CD14-positive monocyte (primary cell): ENCODE measurements at regions not wholly inside any gene's neighbourhood (a gene's known extent, or its start where the extent isn't known, plus 50 kb on each side); places are given as distances from the start of the nearest gene placed in this dataset.

Experiments
- DNase-seq, 3 donors: peaks; one replicate each; pipeline ENCODE4 v3.0.0-alpha.2; 2011 to 2022
- H2AFZ ChIP-seq: 2 replicates; pipeline ENCODE4 v1.6.0; 2012; ENCODE audit warnings: mild to moderate bottlenecking, low read depth, low read length, inconsistent platforms; ENCODE audit not compliant: insufficient read depth, poor library complexity, severe bottlenecking
- H3K27ac ChIP-seq, 2 donors: 1 replicate in 1 of 2; 2 replicates in 1 of 2; pipeline ENCODE4 v1.5.1; 2012 to 2013; ENCODE audit warnings: low read length in 2 of 2, control low read depth in 1 of 2, inconsistent platforms in 1 of 2, low read depth in 1 of 2, mild to moderate bottlenecking in 1 of 2
- H3K27me3 ChIP-seq, 2 donors: one replicate each; pipeline versions ENCODE4 v1.6.0 to v1.6.1; 2011 to 2013; ENCODE audit warnings: low read length in 2 of 2; ENCODE audit not compliant: control insufficient read depth in 2 of 2, insufficient read depth in 2 of 2
- H3K36me3 ChIP-seq, 2 donors: replicated peaks in 1 of 2; 1 replicate in 1 of 2; 2 replicates in 1 of 2; pipeline versions ENCODE4 v1.5.1 to v1.6.1; 2012 to 2013; ENCODE audit warnings: low read length in 2 of 2, control low read depth in 1 of 2, inconsistent platforms in 1 of 2, mild to moderate bottlenecking in 1 of 2; ENCODE audit not compliant: insufficient read depth in 2 of 2, control insufficient read depth in 1 of 2
- H3K4me1 ChIP-seq, 2 donors: 1 replicate in 1 of 2; 2 replicates in 1 of 2; pipeline versions ENCODE4 v1.5.1 to v1.6.1; 2012 to 2013; ENCODE audit warnings: low read length in 2 of 2, control low read depth in 1 of 2, inconsistent platforms in 1 of 2, mild to moderate bottlenecking in 1 of 2, moderate library complexity in 1 of 2; ENCODE audit not compliant: insufficient read depth in 2 of 2, control insufficient read depth in 1 of 2
- H3K4me2 ChIP-seq: replicated peaks from 2 replicates; pipeline ENCODE3; 2012; ENCODE audit warnings: low read length, moderate library complexity, mild to moderate bottlenecking; ENCODE audit not compliant: poor library complexity, severe bottlenecking; ENCODE audit errors: extremely low read depth
- H3K4me3 ChIP-seq, 3 experiments: fragments of 200-600 bp in 1 of 3; sonication (generic) in 1 of 3; replicated peaks in 1 of 3; 1 replicate in 2 of 3; 2 replicates in 1 of 3; pipeline ENCODE4 v1.5.1; 2011 to 2013; ENCODE audit warnings: low read length in 3 of 3, mild to moderate bottlenecking in 3 of 3, control low read depth in 2 of 3, low read depth in 2 of 3, inconsistent platforms in 1 of 3, moderate library complexity in 1 of 3
- H3K79me2 ChIP-seq: 2 replicates; pipeline ENCODE4 v1.6.0; 2012; ENCODE audit warnings: mild to moderate bottlenecking, control low read depth, inconsistent platforms, low read length, moderate library complexity; ENCODE audit not compliant: insufficient read depth
- H3K9ac ChIP-seq: 2 replicates; pipeline ENCODE4 v1.6.0; 2017; ENCODE audit warnings: low read length, mild to moderate bottlenecking; ENCODE audit not compliant: insufficient read depth, poor library complexity, severe bottlenecking
- H3K9me3 ChIP-seq, 2 donors: replicated peaks in 1 of 2; 1 replicate in 1 of 2; 2 replicates in 1 of 2; pipeline versions ENCODE4 v1.5.1 to v1.6.1; 2012 to 2013; ENCODE audit warnings: low read length in 2 of 2, control low read depth in 1 of 2; ENCODE audit not compliant: control insufficient read depth in 1 of 2, insufficient read depth in 1 of 2
- H4K20me1 ChIP-seq: 2 replicates; pipeline ENCODE4 v1.6.0; 2012; ENCODE audit warnings: mild to moderate bottlenecking, low read length, control low read depth, moderate library complexity; ENCODE audit not compliant: insufficient read depth
- H3K27ac Mint-ChIP-seq, 7 donors: one replicate each; pipeline ENCODE4 v1.8.0; 2020; ENCODE audit warnings: mild to moderate bottlenecking in 7 of 7, mixed read lengths in 7 of 7, moderate library complexity in 6 of 7, inconsistent platforms in 2 of 7
- H3K27me3 Mint-ChIP-seq, 3 donors: one replicate each; pipeline ENCODE4 v1.8.0; 2021 to 2022; ENCODE audit warnings: low read depth in 3 of 3, mild to moderate bottlenecking in 3 of 3, mixed read lengths in 3 of 3, moderate library complexity in 3 of 3, inconsistent platforms in 1 of 3
- H3K36me3 Mint-ChIP-seq, 2 donors: one replicate each; pipeline ENCODE4 v1.8.0; 2020; ENCODE audit warnings: mixed read lengths in 2 of 2, inconsistent platforms in 1 of 2, mild to moderate bottlenecking in 1 of 2
- H3K4me1 Mint-ChIP-seq: one replicate; pipeline ENCODE4 v1.8.0; 2020; ENCODE audit warnings: mild to moderate bottlenecking, mixed read lengths
- H3K4me3 Mint-ChIP-seq, 2 donors: one replicate each; pipeline ENCODE4 v1.8.0; 2020; ENCODE audit warnings: mild to moderate bottlenecking in 2 of 2, mixed read lengths in 2 of 2, moderate library complexity in 1 of 2
- H3K9me3 Mint-ChIP-seq, 7 donors: one replicate each; pipeline ENCODE4 v1.8.0; 2020 to 2022; ENCODE audit warnings: mixed read lengths in 7 of 7, mild to moderate bottlenecking in 6 of 7, moderate library complexity in 6 of 7, inconsistent platforms in 2 of 7
- WGBS: methylation state at CpG from one replicate; pipeline ENCODE4 v1.1.5; 2013; ENCODE audit warnings: missing lambda C conversion rate; ENCODE audit not compliant: insufficient coverage; 5-methylcytosine and 5-hydroxymethylcytosine counted together
- intact Hi-C, 2 donors: fragments of 100-400 bp; cut with micrococcal nuclease; formaldehyde crosslinking; loops; one replicate each; pipeline versions ENCODE4 v1.15.0 to v1.15.1; 2023
- TF ChIP-seq, protein P1 (sequence below): fragments of 200-600 bp; IDR thresholded peaks from one replicate; pipeline ENCODE4 v1.8.0; 2022; ENCODE audit warnings: antibody characterized with exemption, mild to moderate bottlenecking

DNA sequence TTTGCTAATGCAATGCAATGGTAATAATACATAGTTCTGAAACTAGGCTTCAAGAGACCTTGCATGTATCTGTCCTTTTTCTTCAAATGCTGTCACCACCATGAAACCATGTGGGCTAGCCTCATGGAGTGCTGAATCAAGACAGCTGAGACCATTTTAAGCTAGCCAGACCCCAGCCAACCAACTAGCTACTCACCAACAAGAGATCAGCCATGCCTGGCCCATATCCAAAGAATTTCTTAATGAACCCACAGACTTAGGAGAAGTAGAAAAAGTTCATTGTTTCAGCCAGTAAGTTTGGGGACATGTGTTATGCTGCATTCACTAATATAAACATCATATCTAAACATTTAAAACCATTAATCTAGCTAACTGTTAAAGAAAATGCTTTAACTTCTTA, 139.8 kb upstream of the EDIL3 start:
- H3K9me3 ChIP-seq: peaks cover 0 to 3% of the 10 kb centered on the region in 2 donors
- no peak overlapping the region for H3K4me2 ChIP-seq
- no peak overlapping the region for H3K27ac ChIP-seq
- H2AFZ ChIP-seq: no peak overlapping the region
- Mint-ChIP-seq H3K27ac (no peak overlapping the region), H3K4me3 (no peak overlapping the region), H3K4me1 (no peaks in the 10 kb centered on the region), H3K36me3 (no peaks in the 10 kb centered on the region), H3K27me3 (no peaks in the 10 kb centered on the region), H3K9me3 (peaks cover 0 to 5% (median 4%) of the 10 kb centered on the region in 7 donors)
- H3K4me3 ChIP-seq: no peak overlapping the region
- H3K79me2 ChIP-seq: no peaks in the 10 kb centered on the region
- no peaks in the 10 kb centered on the region for H3K27me3 ChIP-seq
- no peak overlapping the region for H3K9ac ChIP-seq
- H3K36me3 ChIP-seq: no peaks in the 10 kb centered on the region
- DNase-seq: no peak
- TF ChIP-seq, protein P1, sequence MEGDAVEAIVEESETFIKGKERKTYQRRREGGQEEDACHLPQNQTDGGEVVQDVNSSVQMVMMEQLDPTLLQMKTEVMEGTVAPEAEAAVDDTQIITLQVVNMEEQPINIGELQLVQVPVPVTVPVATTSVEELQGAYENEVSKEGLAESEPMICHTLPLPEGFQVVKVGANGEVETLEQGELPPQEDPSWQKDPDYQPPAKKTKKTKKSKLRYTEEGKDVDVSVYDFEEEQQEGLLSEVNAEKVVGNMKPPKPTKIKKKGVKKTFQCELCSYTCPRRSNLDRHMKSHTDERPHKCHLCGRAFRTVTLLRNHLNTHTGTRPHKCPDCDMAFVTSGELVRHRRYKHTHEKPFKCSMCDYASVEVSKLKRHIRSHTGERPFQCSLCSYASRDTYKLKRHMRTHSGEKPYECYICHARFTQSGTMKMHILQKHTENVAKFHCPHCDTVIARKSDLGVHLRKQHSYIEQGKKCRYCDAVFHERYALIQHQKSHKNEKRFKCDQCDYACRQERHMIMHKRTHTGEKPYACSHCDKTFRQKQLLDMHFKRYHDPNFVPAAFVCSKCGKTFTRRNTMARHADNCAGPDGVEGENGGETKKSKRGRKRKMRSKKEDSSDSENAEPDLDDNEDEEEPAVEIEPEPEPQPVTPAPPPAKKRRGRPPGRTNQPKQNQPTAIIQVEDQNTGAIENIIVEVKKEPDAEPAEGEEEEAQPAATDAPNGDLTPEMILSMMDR: no peak
- H4K20me1 ChIP-seq: no peaks in the 10 kb centered on the region
- intact Hi-C loops: no loop called here
- no peaks in the 10 kb centered on the region for H3K4me1 ChIP-seq

DNA sequence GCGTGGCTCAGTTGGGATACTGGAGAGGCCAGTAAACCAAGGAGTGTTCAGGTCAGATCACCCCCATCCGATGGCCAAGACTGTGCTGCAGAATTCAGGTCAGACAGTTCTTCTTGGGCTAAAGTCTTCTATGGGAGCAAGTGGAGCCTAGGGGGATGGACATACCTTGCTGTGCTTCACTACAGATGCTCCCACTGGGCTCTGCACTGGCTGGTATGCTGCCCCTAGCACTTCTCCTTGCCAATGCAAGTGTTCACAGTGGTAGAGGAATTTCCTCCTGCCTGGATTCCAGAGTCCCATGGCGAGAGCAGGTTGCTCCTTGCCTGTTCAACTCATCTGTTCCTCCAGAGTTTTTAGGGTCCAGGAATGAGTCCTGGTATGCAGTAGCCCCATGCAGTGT, 134.2 kb upstream of the EDIL3 start:
- Histone ChIP-seq H3K4me2 (no peak overlapping the region), H3K36me3 (no peaks in the 10 kb centered on the region), H3K4me3 (no peak overlapping the region), H4K20me1 (no peaks in the 10 kb centered on the region), H3K9ac (no peak overlapping the region), H3K4me1 (no peaks in the 10 kb centered on the region), H3K27ac (no peak overlapping the region), H2AFZ (no peak overlapping the region), H3K9me3 (peaks cover 0 to 17% of the 10 kb centered on the region in 2 donors), H3K79me2 (no peaks in the 10 kb centered on the region), H3K27me3 (no peaks in the 10 kb centered on the region)
- peaks cover 0 to 13% (median 11%) of the 10 kb centered on the region in 7 donors for H3K9me3 Mint-ChIP-seq
- no peak for DNase-seq
- no peak overlapping the region for H3K4me3 Mint-ChIP-seq
- no peaks in the 10 kb centered on the region for H3K4me1 Mint-ChIP-seq
- 90% methylated on average over 3 of the region's 3 CpGs for WGBS
- peaks cover 0 to 3% (median 0%) of the 10 kb centered on the region in 3 donors for H3K27me3 Mint-ChIP-seq
- no peak overlapping the region for H3K27ac Mint-ChIP-seq
- H3K36me3 Mint-ChIP-seq: no peaks in the 10 kb centered on the region
- intact Hi-C loops: no loop called here
- TF ChIP-seq, protein P1: no peak
